ENCODE measurements at regions not wholly inside any gene's neighbourhood (a gene's known extent, or its start where the extent isn't known, plus 50 kb on each side); places are given as distances from the start of the nearest gene placed in this dataset.

- DNase-seq: no peak
These were observed 143.4 kb downstream of the IRF8 start for GRCh38 chr16:86042393-86042792.

DNA sequence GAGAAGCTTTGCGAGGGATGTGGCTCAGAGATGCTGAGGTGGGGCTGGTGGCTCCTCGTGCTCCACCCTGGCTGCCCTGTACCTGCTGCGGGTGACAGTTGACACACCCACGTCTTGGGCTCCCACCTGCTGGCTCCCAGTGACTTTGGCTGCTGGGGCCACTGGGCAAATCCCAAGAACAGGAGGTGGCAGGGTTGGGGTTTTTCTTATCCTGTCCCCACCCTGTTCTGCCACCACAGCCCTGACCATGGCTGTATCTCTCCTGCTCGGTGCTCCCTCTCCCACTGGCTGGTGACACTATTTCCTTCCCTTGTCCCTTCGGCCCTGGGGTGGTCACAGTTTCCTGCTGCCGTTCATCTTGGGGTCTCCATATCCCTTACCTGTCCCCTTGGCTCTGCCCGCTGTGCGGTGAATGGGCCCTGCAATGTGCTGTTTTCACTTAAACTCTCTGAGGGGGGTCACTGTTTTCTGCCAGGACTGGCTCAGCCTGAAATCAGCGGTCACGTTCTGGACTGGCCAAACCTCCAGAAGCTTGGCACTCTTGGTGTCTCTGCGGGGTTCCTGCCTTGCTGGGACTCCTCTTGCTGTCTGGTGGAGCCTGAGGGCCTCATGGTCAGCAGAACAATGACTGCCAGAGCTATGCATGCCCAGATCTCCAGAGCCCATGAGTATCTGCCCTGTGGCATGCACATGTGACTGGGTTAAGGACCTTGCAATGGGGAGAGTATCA lies 144.2 kb downstream of the IRF8 start:
- DNase-seq: no peak

GRCh38 chr16:86044241-86044671 lies 145.3 kb downstream of the IRF8 start:
- peak; percentile 65 to 66 for DNase-seq

GRCh38 chr16:86044881-86045590 lies 146.1 kb downstream of the IRF8 start:
- peak; percentile 17 to 40 for DNase-seq

GRCh38 chr16:86045591-86045971 lies 146.6 kb downstream of the IRF8 start:
- DNase-seq: no peak

- DNase-seq: no peak
These were observed 147.1 kb downstream of the IRF8 start for GRCh38 chr16:86046026-86046425.

DNA sequence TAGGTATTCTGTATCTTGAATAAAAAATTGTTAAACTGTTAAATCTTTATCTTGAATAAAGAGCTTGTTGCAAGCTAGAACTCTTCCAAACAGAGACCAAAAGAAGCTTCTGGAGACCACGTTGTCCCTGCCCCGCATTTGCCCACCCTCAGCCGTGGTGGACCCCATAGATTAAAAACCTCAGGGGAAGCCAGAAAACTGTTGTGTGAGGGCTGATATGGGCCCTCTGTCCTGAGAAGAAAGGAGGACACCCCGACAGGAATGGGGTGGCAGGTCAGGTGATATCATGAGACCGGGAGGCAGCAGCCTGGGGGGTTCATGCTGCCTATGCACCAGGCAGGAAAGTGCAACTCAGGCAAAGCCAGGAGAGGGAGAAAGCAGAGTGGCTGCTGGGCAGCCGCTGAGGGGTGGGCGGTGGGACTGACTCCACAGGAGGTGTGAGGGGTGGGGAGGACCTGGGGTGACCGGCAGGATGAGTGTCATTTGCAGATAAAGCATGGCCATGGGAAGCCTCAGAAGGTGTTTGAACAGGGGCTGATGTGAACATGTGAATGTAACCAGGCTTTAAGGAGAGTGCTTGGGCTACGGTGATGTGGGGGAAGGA lies 147.8 kb downstream of the IRF8 start:
- no peak for DNase-seq

GRCh38 chr16:86048221-86048620 lies 149.3 kb downstream of the IRF8 start:
- DNase-seq: no peak

- DNase-seq: peak in 1 of 2 experiments; percentile 11
These were observed 150.1 kb downstream of the IRF8 start for GRCh38 chr16:86048882-86049585.

GRCh38 chr16:86049641-86050040 lies 150.7 kb downstream of the IRF8 start:
- DNase-seq: no peak

GRCh38 chr16:86050111-86050510 lies 151.1 kb downstream of the IRF8 start:
- DNase-seq: no peak

- no peak for DNase-seq
These were observed 151.8 kb downstream of the IRF8 start for GRCh38 chr16:86050591-86051367.

DNA sequence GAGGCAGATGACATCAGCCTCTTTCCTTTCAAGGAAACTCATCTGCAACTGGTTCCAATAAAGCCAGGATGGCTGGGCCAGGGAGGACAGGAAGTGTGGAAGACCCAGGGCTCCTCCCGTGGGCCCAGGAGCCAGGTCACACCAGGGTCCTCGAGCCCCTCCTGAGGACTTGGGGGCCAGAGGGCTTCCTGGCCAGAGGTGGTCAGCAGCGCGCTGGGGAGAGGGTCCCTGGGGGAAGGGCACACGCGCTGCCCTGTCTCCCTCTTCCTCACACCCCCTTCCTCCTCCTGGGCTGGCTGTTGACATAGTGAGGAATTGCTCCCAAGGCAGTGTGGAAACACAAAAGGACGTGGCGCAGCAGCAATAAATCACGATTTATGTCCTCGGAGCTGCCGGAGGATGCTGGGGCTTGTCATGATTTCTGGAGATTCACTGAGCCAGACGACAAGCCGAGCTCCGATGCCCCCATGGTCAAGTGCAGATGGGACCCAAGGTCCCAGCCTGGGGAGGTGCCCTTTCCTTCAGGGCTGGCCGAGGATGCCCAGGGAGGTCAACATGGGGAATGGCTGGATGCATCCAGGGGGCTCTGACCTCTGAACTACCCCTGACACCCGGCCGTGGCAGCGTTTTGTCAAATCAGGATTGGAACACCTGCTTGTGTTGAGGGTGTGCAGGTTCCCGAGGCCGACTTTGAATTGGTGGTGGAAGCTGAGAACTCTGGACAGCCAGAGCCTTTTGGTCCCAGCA lies 152.6 kb downstream of the IRF8 start:
- DNase-seq: no peak

GRCh38 chr16:86052115-86052670 lies 153.2 kb downstream of the IRF8 start:
- no peak for DNase-seq

DNA sequence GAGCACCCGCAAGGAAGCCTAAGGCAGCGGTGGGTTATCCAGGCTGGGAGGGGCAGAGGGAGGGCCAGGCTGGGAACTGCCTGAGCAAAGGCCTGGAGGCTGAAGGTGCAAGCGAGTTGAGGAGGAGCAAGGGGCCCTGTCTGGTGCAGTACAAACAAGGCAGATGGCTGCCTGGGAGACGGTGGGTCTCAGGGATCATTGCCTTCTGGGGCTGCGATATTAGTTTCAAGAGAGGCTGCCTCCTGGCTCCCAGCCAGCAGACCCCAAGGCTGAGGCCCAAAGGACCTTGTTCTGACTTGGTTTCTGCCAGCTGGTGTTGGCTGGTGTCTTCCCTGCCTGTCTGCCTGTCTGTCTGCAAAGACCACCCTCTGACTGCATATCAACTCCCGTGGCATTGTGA lies 154.0 kb downstream of the IRF8 start:
- DNase-seq: no peak

- no peak for DNase-seq
These were observed 160.6 kb downstream of the IRF8 start for GRCh38 chr16:86059253-86060171.

DNA sequence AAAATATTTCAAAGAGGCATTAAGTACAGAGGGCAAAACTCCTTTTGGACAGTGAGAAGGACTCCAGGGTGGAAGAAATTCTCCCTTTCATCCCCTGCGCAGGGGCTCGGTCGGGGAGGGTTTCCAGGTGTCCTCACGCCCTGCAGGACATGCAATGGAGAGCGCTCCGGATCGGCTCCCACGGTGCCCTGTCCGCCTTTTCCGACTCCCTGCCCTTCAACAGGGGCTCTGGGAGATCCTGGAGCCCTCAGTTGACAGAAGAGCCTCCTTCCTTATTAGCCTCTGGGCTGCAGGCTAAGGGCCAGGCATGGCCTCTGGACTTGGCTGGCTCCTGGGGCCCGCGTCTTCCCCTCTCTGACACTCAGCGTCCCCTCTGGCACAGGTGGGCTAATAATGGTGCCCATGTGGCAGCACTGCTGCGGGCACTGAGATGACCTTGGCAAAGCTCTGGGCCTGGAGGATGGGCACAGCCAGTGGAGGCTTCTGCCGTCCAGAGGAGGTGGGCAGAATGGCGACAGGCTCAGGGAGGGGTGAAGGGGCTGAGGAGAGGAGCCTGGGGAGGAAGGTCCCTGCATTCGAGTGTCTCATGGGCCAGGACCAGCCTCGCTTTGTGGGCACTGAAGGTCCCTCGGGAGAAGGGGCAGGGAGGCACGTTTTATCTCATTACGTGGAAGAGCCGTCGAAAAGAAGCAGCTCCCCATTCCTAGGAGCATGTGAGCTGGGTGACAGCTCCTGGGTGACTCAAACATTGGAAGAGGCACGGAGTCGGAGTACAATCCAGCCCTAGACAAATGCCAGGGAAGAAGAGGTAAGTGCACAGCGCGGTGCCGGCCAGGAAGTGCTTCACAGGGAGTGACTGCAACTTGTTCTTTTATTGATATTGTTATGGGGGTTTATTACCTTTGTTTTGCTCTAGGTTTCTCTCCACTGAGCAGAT lies 161.7 kb downstream of the IRF8 start:
- no peak for DNase-seq

DNA sequence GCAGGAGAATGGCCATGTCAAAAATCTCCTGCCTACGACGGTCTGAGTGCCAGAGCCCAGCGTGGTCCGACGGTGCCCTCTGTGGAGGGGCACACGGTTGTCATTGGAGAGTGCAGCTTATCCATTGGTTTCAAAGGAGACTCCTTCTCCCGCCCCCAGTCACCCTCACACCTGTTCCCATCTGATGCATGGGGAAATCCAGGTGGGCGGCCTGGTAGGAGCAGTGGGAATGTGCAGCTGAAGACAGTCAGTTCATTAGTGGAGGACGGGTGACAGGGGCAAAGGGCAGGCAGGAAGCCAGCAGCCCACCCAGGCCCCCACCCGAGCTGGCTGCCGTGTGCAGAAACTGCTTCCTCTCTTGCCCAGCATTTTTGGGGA lies 162.3 kb downstream of the IRF8 start:
- no peak for DNase-seq

DNA sequence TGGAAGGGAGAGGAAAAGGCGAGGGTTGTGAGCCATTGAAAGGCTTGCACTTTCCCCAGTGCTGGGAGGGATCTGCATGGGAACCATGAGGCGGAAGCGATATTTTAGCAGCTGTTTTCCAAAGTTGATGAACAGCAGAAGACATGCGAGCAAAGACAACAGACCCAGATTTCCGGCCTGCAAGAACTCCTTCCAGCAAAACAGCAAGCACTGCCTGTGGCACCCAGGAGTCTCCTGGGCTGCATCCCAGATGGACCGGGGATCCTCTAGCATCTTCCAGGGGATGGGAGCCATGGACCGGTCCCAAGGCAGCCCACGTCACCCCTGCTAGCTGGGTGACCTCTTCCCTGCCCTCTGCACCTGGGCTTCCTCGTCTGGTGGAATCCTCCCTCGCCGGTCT lies 162.8 kb downstream of the IRF8 start:
- DNase-seq: no peak
